ENCODE measurements at regions not wholly inside any gene's neighbourhood (a gene's known extent, or its start where the extent isn't known, plus 50 kb on each side); places are given as distances from the start of the nearest gene placed in this dataset.

- TF ChIP-seq ARID4B (CRISPR knock-in tag; IDR thresholded peaks at IDR 0.05; ENCODE audit: borderline replicate concordance) (no peak), CTCF (IDR thresholded peaks at IDR 0.05) (no peak), FOXJ3 (CRISPR knock-in tag; IDR thresholded peaks at IDR 0.05; ENCODE audit: borderline replicate concordance) (no peak), HMGA2 (CRISPR knock-in tag; IDR thresholded peaks at IDR 0.05) (no peak), ZNF396 (CRISPR knock-in tag; IDR thresholded peaks at IDR 0.05; ENCODE audit: borderline replicate concordance) (no peak), ESRRA (CRISPR knock-in tag; IDR thresholded peaks at IDR 0.05; ENCODE audit: borderline replicate concordance) (no peak), ZNF317 (CRISPR knock-in tag; IDR thresholded peaks at IDR 0.05; ENCODE audit: borderline replicate concordance, low read depth) (no peak), NFYB (CRISPR knock-in tag; conservative IDR thresholded peaks at IDR 0.05; ENCODE audit: low read depth) (no peak)
- TF ChIP-seq, protein P1, sequence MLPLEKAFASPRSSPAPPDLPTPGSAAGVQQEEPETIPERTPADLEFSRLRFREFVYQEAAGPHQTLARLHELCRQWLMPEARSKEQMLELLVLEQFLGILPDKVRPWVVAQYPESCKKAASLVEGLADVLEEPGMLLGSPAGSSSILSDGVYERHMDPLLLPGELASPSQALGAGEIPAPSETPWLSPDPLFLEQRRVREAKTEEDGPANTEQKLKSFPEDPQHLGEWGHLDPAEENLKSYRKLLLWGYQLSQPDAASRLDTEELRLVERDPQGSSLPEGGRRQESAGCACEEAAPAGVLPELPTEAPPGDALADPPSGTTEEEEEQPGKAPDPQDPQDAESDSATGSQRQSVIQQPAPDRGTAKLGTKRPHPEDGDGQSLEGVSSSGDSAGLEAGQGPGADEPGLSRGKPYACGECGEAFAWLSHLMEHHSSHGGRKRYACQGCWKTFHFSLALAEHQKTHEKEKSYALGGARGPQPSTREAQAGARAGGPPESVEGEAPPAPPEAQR (CRISPR knock-in tag; IDR thresholded peaks at IDR 0.05) = no peak
Observed at GRCh38 chr15:66854012-66854965, 152.3 kb downstream of the SMAD6 start (continued).

- Mint-ChIP-seq H3K27ac (no peak overlapping the region), H3K4me1 (peaks cover 20% of the 10 kb centered on the region), H3K27me3 (ENCODE audit: low read depth) (peaks cover 16% of the 10 kb centered on the region), H3K36me3 (no peaks in the 10 kb centered on the region), H3K4me3 (no peak overlapping the region), H3K9me3 (no peaks in the 10 kb centered on the region)
- ChIA-PET POLR2A (no interaction called here), CTCF (interaction anchor here (0.6 to 1.4 kb wide), 3 partner anchors 132 to 157 kb away, joined by 3 to 6 read pairs (median 3); partner anchors contain the start of gene SMAD6)
- ATAC-seq (no peak), DNase-seq (ENCODE audit: low spot score) (no peak)
- TF ChIP-seq PREB (CRISPR knock-in tag; IDR thresholded peaks at IDR 0.05; ENCODE audit: borderline replicate concordance) (no peak), NFE2L1 (CRISPR knock-in tag; IDR thresholded peaks at IDR 0.05) (no peak), GRHL2 (CRISPR knock-in tag; IDR thresholded peaks at IDR 0.05; ENCODE audit: insufficient replicate concordance, severe bottlenecking) (no peak), ARID4B (CRISPR knock-in tag; IDR thresholded peaks at IDR 0.05; ENCODE audit: borderline replicate concordance) (no peak), TEAD4 (CRISPR knock-in tag; IDR thresholded peaks at IDR 0.05) (no peak), ZNF317 (CRISPR knock-in tag; IDR thresholded peaks at IDR 0.05; ENCODE audit: borderline replicate concordance, low read depth) (no peak), ZNF671 (CRISPR knock-in tag; IDR thresholded peaks at IDR 0.05) (no peak), CTCF (IDR thresholded peaks at IDR 0.05) (no peak), PRRX2 (CRISPR knock-in tag; IDR thresholded peaks at IDR 0.05) (no peak), ZNF138 (CRISPR knock-in tag; conservative IDR thresholded peaks at IDR 0.05) (no peak), NR1H2 (CRISPR knock-in tag; IDR thresholded peaks at IDR 0.05) (no peak)
Observed at GRCh38 chr15:66855041-66855440, 153.0 kb downstream of the SMAD6 start.
